ENCODE measurements at regions not wholly inside any gene's neighbourhood (a gene's known extent, or its start where the extent isn't known, plus 50 kb on each side); places are given as distances from the start of the nearest gene placed in this dataset.

GRCh38 chr7:121517591-121517990, 121.5 kb upstream of the FAM3C start:
- no peak overlapping the region for H3K4me3 ChIP-seq
- H3K9me3 ChIP-seq: no peaks in the 10 kb centered on the region
- TF ChIP-seq CTCF (IDR thresholded peaks at IDR 0.05) (no peak), POLR2A (IDR thresholded peaks at IDR 0.05) (no peak), POLR2AphosphoS5 (IDR thresholded peaks at IDR 0.05; ENCODE audit: insufficient read depth in 1 of 2, low read depth in 1 of 2) (no peak)
- H3K4me1 ChIP-seq: no peaks in the 10 kb centered on the region
- intact Hi-C loops (cut with DNase I): no loop called here
- DNase-seq (ENCODE audit: extremely low spot score in 2 of 2): no peak
- H3K27me3 ChIP-seq: no peaks in the 10 kb centered on the region
- no peak overlapping the region for H3K27ac ChIP-seq
- no peaks in the 10 kb centered on the region for H3K36me3 ChIP-seq

DNA sequence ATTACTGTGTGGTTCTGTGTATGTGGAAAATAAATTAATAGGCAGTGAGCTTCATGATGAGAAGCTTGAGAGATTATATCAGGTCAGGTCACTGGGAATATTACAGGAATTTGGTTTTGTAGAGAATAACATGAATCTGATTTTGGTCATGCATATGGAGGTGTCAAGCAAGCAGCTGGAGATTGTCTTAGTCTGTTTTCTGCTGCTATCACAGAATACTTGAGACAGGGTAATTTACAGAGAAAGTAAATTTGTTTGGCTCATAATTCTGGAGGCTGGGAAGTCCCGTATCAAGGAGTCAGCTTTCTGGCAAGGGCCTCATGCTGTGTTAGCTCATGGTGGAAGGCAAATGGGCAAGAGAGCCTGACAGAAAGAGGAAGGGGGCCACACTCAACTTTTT, 120.7 kb upstream of the FAM3C start:
- intact Hi-C loops (cut with DNase I): no loop called here

DNA sequence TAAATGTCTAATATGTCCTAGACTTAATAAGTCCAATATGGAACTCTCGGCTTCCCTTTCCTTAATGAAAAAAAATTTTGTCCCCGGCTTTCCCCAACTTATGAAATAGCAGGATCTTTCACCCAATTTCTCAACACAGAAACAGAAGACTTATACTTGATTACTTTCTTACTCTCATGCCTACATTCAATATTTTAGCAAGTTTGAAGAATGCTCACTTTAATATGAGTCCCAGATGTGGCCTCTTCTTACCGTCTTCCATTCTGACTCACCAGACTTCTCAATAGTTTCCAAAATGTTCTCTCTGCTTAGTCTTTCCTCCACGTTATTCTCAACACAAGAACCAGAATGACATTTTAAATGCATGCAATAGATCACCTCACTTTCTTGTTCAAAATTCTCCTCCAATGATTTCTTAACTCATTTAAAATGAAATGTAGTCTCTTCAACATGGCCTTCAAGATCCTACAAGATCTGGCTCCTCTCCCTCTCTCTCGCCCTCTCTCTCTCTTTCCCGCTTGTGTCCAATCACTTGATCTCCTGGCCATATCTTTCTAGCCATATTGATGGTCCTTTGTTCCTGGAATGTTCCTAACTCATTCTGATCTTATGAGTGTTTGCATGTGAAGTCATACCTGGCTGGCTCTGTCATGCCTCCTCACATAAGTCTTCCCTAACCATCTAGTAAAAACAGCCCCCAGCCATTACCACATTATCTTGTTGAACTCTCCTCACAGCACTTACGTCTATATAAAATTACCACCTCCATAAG, 119.7 kb upstream of the FAM3C start:
- intact Hi-C loops (cut with DNase I): no loop called here
- H3K9me3 ChIP-seq: no peaks in the 10 kb centered on the region
- H3K36me3 ChIP-seq: no peaks in the 10 kb centered on the region
- TF ChIP-seq POLR2A (IDR thresholded peaks at IDR 0.05) (no peak), POLR2AphosphoS5 (IDR thresholded peaks at IDR 0.05; ENCODE audit: insufficient read depth in 1 of 2, low read depth in 1 of 2) (no peak), CTCF (IDR thresholded peaks at IDR 0.05) (no peak)
- H3K27me3 ChIP-seq: no peaks in the 10 kb centered on the region
- DNase-seq (ENCODE audit: extremely low spot score in 2 of 2): no peak
- no peaks in the 10 kb centered on the region for H3K4me1 ChIP-seq
- no peak overlapping the region for H3K4me3 ChIP-seq
- H3K27ac ChIP-seq: no peak overlapping the region

More for the DNA sequence above, 120.7 kb upstream of the FAM3C start:
- H3K27ac ChIP-seq: no peak overlapping the region
- H3K9me3 ChIP-seq: no peaks in the 10 kb centered on the region
- no peaks in the 10 kb centered on the region for H3K27me3 ChIP-seq
- no peak for DNase-seq (ENCODE audit: extremely low spot score in 2 of 2)
- H3K4me1 ChIP-seq: no peaks in the 10 kb centered on the region
- TF ChIP-seq POLR2AphosphoS5 (IDR thresholded peaks at IDR 0.05; ENCODE audit: insufficient read depth in 1 of 2, low read depth in 1 of 2) (no peak), POLR2A (IDR thresholded peaks at IDR 0.05) (no peak), CTCF (IDR thresholded peaks at IDR 0.05) (no peak)
- H3K4me3 ChIP-seq: no peak overlapping the region
- no peaks in the 10 kb centered on the region for H3K36me3 ChIP-seq

- intact Hi-C loops (cut with DNase I): no loop called here
- H3K27me3 ChIP-seq: no peaks in the 10 kb centered on the region
- H3K27ac ChIP-seq: no peak overlapping the region
- H3K36me3 ChIP-seq: no peaks in the 10 kb centered on the region
- no peak for DNase-seq (ENCODE audit: extremely low spot score in 2 of 2)
- no peak overlapping the region for H3K4me3 ChIP-seq
- TF ChIP-seq POLR2AphosphoS5 (IDR thresholded peaks at IDR 0.05; ENCODE audit: insufficient read depth in 1 of 2, low read depth in 1 of 2) (no peak), POLR2A (IDR thresholded peaks at IDR 0.05) (no peak), CTCF (IDR thresholded peaks at IDR 0.05) (no peak)
- no peaks in the 10 kb centered on the region for H3K9me3 ChIP-seq
- H3K4me1 ChIP-seq: no peaks in the 10 kb centered on the region
These were observed 119.1 kb upstream of the FAM3C start for GRCh38 chr7:121515229-121515628.

DNA sequence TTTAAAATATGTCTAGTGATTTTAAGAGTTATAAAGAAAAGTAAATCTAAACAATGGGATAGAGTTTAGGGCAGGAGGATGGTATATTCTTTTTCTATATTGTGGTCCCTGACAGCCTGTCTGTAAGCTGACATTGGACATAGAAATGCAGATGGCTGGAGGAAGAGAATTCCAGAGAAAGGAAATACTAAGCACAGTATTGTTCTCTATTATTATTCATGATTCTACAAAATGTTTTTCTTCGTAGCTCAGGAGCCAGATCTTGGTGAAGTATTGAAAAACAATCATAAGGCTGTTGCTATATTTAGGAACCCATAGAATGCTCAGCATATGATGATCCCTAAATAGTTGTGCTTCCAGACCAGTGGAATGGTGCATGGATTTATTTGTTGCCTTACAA, 117.0 kb upstream of the FAM3C start:
- Histone ChIP-seq H3K36me3 (no peaks in the 10 kb centered on the region), H3K4me3 (no peak overlapping the region), H3K4me1 (no peaks in the 10 kb centered on the region), H3K9me3 (no peaks in the 10 kb centered on the region), H3K27ac (no peak overlapping the region), H3K27me3 (no peaks in the 10 kb centered on the region)
- TF ChIP-seq POLR2A (IDR thresholded peaks at IDR 0.05) (no peak), CTCF (IDR thresholded peaks at IDR 0.05) (no peak), POLR2AphosphoS5 (IDR thresholded peaks at IDR 0.05; ENCODE audit: insufficient read depth in 1 of 2, low read depth in 1 of 2) (no peak)
- no peak for DNase-seq (ENCODE audit: extremely low spot score in 2 of 2)
- intact Hi-C loops (cut with DNase I): no loop called here
